ENCODE measurements at regions not wholly inside any gene's neighbourhood (a gene's known extent, or its start where the extent isn't known, plus 50 kb on each side); places are given as distances from the start of the nearest gene placed in this dataset.
A peak's percentile ranks its signal among the peaks of the same experiment; 100 is the strongest.
"Not testable (repeated sequence)": the region's sequence is repeated elsewhere in the genome, so short reads cannot be mapped to it uniquely, and the experiment has no call there.

- H3K9ac ChIP-seq (ENCODE audit: low read depth in 2 of 2, low read length in 2 of 2); H3K4me3 ChIP-seq; intact Hi-C loops (cut with DNase I); H3K27me3 ChIP-seq; DNase-seq; H3K36me3 ChIP-seq; H3K27ac ChIP-seq; H3K4me1 ChIP-seq; H3K9me3 ChIP-seq: not testable (repeated sequence)
Observed at GRCh38 chr7:79400-80055, 112.8 kb upstream of the FAM20C start.

GRCh38 chr7:80259-81067, 111.9 kb upstream of the FAM20C start:
- Histone ChIP-seq H3K27ac (no peak overlapping the region), H3K27me3 (no peaks in the 10 kb centered on the region), H3K36me3 (no peaks in the 10 kb centered on the region), H3K9ac (ENCODE audit: low read depth in 2 of 2, low read length in 2 of 2) (no peak overlapping the region), H3K9me3 (no peaks in the 10 kb centered on the region), H3K4me1 (no peaks in the 10 kb centered on the region), H3K4me3 (no peak overlapping the region)
- TF ChIP-seq CTCF (IDR thresholded peaks at IDR 0.05) = no peak
- intact Hi-C loops (cut with DNase I) = no loop called here
- DNase-seq = peak; percentile 14

GRCh38 chr7:81068-81925, 111.1 kb upstream of the FAM20C start:
- no peak for DNase-seq

GRCh38 chr7:81926-82756, 110.2 kb upstream of the FAM20C start:
- no peak overlapping the region for H3K4me3 ChIP-seq
- intact Hi-C loops (cut with DNase I) = no loop called here
- no peak overlapping the region for H3K27ac ChIP-seq
- H3K4me1 ChIP-seq = no peaks in the 10 kb centered on the region
- H3K9ac ChIP-seq (ENCODE audit: low read depth in 2 of 2, low read length in 2 of 2) = no peak overlapping the region
- DNase-seq = no peak
- no peaks in the 10 kb centered on the region for H3K9me3 ChIP-seq
- H3K27me3 ChIP-seq = no peaks in the 10 kb centered on the region
- no peak for TF ChIP-seq CTCF (IDR thresholded peaks at IDR 0.05)
- H3K36me3 ChIP-seq = no peaks in the 10 kb centered on the region

More at GRCh38 chr7:81068-81925, 111.1 kb upstream of the FAM20C start:
- no peak overlapping the region for H3K4me3 ChIP-seq
- no peak overlapping the region for H3K27ac ChIP-seq
- intact Hi-C loops (cut with DNase I) = no loop called here
- H3K27me3 ChIP-seq = no peaks in the 10 kb centered on the region
- no peaks in the 10 kb centered on the region for H3K36me3 ChIP-seq
- no peaks in the 10 kb centered on the region for H3K9me3 ChIP-seq
- no peaks in the 10 kb centered on the region for H3K4me1 ChIP-seq
- TF ChIP-seq CTCF (IDR thresholded peaks at IDR 0.05) = no peak
- no peak overlapping the region for H3K9ac ChIP-seq (ENCODE audit: low read depth in 2 of 2, low read length in 2 of 2)

- DNase-seq = no peak
- Histone ChIP-seq H3K36me3 (no peaks in the 10 kb centered on the region), H3K27ac (no peak overlapping the region), H3K4me3 (no peak overlapping the region), H3K9me3 (no peaks in the 10 kb centered on the region), H3K4me1 (no peaks in the 10 kb centered on the region), H3K9ac (ENCODE audit: low read depth in 2 of 2, low read length in 2 of 2) (no peak overlapping the region), H3K27me3 (no peaks in the 10 kb centered on the region)
- no peak for TF ChIP-seq CTCF (IDR thresholded peaks at IDR 0.05)
- intact Hi-C loops (cut with DNase I) = no loop called here
Observed at GRCh38 chr7:82757-83155, 109.6 kb upstream of the FAM20C start.

Measured in colonic mucosa (tissue), 4 donors.